Thoracic aorta (tissue), 2 donors: ENCODE measurements at regions not wholly inside any gene's neighbourhood (a gene's known extent, or its start where the extent isn't known, plus 50 kb on each side); places are given as distances from the start of the nearest gene placed in this dataset.

Experiments used
- ATAC-seq: fragments of 150-250 bp; one replicate; pipeline ENCODE4 v1.8.0; 2017; ENCODE audit warnings: low read depth; ENCODE audit not compliant: insufficient number of reproducible peaks, low FRiP score
- DNase-seq: peaks from one replicate; pipeline ENCODE4 v3.0.0-alpha.2; 2020; ENCODE audit warnings: low spot score
- H3K27ac ChIP-seq, 2 donors: fragments of 200-600 bp; sonication (generic); 1 replicate in 1 of 2; 2 replicates in 1 of 2; pipeline ENCODE4 v1.5.1; 2016; ENCODE audit warnings: mild to moderate bottlenecking in 2 of 2, moderate library complexity in 2 of 2
- H3K27me3 ChIP-seq: fragments of 200-600 bp; sonication (generic); replicated peaks from 2 replicates; pipeline ENCODE4 v1.6.0; 2016; ENCODE audit warnings: mild to moderate bottlenecking; ENCODE audit not compliant: insufficient read depth
- H3K36me3 ChIP-seq: fragments of 200-600 bp; sonication (generic); one replicate; pipeline ENCODE4 v1.5.1; 2016
- H3K4me1 ChIP-seq, 2 donors: fragments of 200-600 bp; sonication (generic); 1 replicate in 1 of 2; 2 replicates in 1 of 2; pipeline versions ENCODE4 v1.5.1 to v1.6.0; 2016; ENCODE audit warnings: low read depth in 2 of 2, mild to moderate bottlenecking in 1 of 2; ENCODE audit not compliant: control insufficient read depth in 1 of 2
- H3K4me3 ChIP-seq: fragments of 200-600 bp; sonication (generic); 2 replicates; pipeline ENCODE4 v1.5.1; 2016; ENCODE audit warnings: mild to moderate bottlenecking
- H3K9me3 ChIP-seq: fragments of 200-600 bp; sonication (generic); 2 replicates; pipeline ENCODE4 v1.5.1; 2016
- TF ChIP-seq, protein P1 (sequence below): fragments of 200-600 bp; sonication (generic); IDR thresholded peaks from one replicate; pipeline ENCODE4 v1.5.1; 2019; ENCODE audit warnings: antibody characterized with exemption

DNA sequence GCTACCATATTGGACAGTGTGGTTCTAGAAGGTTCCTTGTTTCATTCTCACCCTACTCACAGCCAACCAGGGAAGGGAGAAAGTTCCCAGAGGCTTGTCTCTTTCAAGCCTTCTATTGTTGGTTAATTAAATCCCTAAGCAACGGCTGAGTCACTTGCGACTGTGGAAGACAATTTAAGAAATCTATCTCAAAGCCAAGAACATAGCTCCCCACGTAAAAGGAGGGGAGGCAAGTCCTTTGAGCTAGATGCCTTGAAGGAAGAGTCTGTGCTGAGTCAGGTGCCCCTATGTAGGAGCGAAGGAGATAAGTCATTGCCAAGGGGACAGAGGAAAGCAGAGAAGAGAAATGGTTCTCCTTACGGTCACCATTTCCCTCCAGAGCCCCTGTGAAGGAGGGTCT lies 79.4 kb upstream of the PPP2R5A start:
- H3K4me3 ChIP-seq = no peak overlapping the region
- TF ChIP-seq, protein P1, sequence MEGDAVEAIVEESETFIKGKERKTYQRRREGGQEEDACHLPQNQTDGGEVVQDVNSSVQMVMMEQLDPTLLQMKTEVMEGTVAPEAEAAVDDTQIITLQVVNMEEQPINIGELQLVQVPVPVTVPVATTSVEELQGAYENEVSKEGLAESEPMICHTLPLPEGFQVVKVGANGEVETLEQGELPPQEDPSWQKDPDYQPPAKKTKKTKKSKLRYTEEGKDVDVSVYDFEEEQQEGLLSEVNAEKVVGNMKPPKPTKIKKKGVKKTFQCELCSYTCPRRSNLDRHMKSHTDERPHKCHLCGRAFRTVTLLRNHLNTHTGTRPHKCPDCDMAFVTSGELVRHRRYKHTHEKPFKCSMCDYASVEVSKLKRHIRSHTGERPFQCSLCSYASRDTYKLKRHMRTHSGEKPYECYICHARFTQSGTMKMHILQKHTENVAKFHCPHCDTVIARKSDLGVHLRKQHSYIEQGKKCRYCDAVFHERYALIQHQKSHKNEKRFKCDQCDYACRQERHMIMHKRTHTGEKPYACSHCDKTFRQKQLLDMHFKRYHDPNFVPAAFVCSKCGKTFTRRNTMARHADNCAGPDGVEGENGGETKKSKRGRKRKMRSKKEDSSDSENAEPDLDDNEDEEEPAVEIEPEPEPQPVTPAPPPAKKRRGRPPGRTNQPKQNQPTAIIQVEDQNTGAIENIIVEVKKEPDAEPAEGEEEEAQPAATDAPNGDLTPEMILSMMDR = no peak
- no peaks in the 10 kb centered on the region for H3K36me3 ChIP-seq
- H3K27me3 ChIP-seq = no peaks in the 10 kb centered on the region
- DNase-seq (no peak), ATAC-seq (no peak)
- H3K9me3 ChIP-seq = peaks cover under 1% of the 10 kb centered on the region
- no peak overlapping the region for H3K27ac ChIP-seq
- H3K4me1 ChIP-seq = no peaks in the 10 kb centered on the region

DNA sequence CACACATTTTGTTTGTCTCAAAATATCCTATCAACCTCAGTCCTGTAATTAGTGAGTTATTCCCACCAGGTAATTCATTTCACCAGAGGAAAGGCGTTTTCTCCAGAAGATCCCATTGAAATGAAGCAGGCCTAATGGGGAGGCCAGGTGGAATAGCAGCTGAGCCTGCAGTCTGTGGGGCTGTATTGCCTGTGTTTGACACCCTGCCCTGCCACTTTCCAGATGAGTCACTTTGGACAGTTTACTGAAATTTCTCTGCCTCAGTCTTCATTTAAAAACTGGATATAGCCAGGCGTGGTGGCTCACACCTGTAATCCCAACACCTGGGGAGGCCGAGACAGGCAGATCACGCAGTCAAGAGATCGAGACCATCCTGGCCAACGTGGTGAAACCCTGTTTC lies 78.1 kb upstream of the PPP2R5A start:
- Histone ChIP-seq H3K4me3 (no peak overlapping the region), H3K4me1 (no peaks in the 10 kb centered on the region), H3K9me3 (no peaks in the 10 kb centered on the region), H3K27me3 (no peaks in the 10 kb centered on the region), H3K27ac (no peak overlapping the region), H3K36me3 (no peaks in the 10 kb centered on the region)
- DNase-seq (no peak), ATAC-seq (no peak)
- TF ChIP-seq, protein P1 = no peak

DNA sequence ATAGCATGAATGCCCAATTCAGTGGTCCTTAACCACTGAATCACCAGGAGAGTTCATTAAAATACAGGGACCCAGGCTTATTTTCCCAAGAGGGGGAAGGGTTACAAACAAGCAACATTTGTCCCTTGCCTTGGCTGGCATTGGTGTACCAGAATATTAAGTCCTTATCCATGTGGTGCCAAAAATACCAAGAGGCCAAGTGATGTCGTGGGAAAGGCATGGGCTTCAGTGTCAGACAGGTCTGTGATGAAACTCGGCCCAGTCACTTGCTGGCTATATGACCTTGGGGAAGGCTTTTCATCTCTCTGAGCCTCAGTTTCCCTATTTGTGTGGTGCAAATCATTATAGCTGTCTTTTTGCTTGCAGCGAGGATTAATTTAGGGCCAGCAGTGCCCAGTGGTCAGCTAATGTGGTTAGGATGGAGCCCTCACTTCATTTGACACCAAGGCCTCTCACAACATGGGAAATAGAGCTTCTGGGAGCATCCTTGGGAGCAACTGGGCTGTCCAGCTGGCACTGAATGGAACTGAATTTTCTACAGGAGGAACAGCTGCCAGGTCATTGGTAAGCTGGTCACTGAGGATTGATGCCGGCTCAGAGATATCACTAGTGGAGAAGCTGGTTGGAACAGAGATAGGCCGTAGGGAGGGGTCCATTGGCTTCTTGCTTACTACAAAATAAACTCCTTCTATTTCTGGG lies 77.2 kb upstream of the PPP2R5A start:
- Histone ChIP-seq H3K27ac (no peak overlapping the region), H3K9me3 (no peaks in the 10 kb centered on the region), H3K36me3 (no peaks in the 10 kb centered on the region), H3K27me3 (no peaks in the 10 kb centered on the region), H3K4me1 (no peaks in the 10 kb centered on the region), H3K4me3 (no peak overlapping the region)
- no peak for DNase-seq
- ATAC-seq = no peak
- TF ChIP-seq, protein P1 = no peak

- TF ChIP-seq, protein P1 = no peak
- DNase-seq (no peak), ATAC-seq (no peak)
- Histone ChIP-seq H3K9me3 (no peaks in the 10 kb centered on the region), H3K4me1 (no peaks in the 10 kb centered on the region), H3K36me3 (no peaks in the 10 kb centered on the region), H3K27ac (no peak overlapping the region), H3K27me3 (no peaks in the 10 kb centered on the region), H3K4me3 (no peak overlapping the region)
Measured at GRCh38 chr1:212208978-212209644, 76.1 kb upstream of the PPP2R5A start.

DNA sequence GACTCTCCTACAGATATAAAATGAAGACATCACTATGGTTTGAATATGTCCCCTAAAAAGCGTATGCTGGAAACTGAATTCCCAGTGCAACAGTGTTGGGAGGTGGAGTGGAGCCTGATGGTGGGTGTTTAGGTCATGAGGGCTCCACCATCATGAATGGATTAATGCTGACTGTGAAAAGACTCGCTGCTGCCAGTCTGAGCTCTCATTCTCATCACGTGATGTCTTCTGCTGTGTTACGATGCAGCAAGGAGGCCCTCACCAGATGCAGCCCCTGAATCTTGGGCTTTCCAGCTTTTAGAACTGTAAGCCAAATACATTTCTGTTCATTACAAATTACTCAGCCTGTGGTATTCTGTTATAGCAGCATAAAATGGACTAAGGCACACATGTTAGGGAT lies 73.8 kb upstream of the PPP2R5A start:
- DNase-seq (no peak), ATAC-seq (no peak)
- Histone ChIP-seq H3K9me3 (no peaks in the 10 kb centered on the region), H3K27ac (no peak overlapping the region), H3K36me3 (no peaks in the 10 kb centered on the region), H3K4me3 (no peak overlapping the region), H3K27me3 (no peaks in the 10 kb centered on the region), H3K4me1 (no peaks in the 10 kb centered on the region)
- TF ChIP-seq, protein P1 = no peak
